GM18951 (cell line): ENCODE measurements at regions not wholly inside any gene's neighbourhood (a gene's known extent, or its start where the extent isn't known, plus 50 kb on each side); places are given as distances from the start of the nearest gene placed in this dataset.

Experiments used
- POLR2A ChIP-seq: IDR thresholded peaks from 4 replicates; pipeline ENCODE4 v1.6.1; 2011; ENCODE audit warnings: mild to moderate bottlenecking; ENCODE audit not compliant: insufficient read length, insufficient read depth; ENCODE audit errors: extremely low read depth
- in situ Hi-C: fragments of 300-500 bp; cut with MboI; formaldehyde crosslinking; loops from one replicate; pipeline ENCODE4 v1.12.0; 2022; ENCODE audit warnings: low sequenced_read_pairs, mixed read lengths, inconsistent platforms; ENCODE audit not compliant: unreplicated experiment

DNA sequence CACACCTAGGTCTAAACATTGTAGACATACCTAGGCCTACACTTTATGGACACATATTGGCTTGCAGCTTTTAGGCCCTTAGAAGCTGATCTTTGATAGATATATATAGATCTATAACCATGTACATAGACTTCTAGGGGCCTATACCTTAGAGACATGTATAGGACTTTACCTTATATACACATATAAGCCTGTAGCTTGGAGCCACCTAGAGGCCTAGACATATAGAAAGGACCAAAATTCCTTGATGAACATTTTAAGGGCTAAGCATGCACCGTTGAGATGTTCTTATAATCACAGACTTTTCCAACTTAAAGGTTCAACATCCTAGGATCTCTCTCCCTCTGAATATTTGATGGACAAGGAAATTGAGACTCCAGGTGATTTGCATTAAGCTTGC lies 371.7 kb upstream of the SASH1 start:
- no peak for TF ChIP-seq POLR2A
- in situ Hi-C loops: loop anchor here (25.0 kb wide), 1 partner anchor 459 kb away; the partner anchor contains the start of gene SAMD5

DNA sequence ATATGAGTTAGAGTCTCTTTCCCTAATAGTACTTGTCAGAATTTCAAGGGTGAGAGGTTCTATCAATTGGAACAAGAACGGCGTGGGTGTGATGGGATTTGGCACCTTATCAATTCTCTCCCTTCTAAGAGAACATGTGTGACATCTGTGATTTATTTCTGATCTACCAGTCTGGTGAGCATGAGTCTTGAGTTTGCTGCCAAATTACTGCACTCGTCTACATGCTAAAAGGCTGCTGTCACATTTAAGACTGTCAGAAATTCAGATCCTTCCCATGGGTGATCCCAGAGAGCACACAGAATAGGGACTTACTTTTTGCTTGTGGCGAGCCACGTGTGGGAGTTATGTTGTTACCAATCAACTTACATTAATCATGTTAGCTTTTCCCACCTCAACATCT lies 370.2 kb upstream of the SASH1 start:
- in situ Hi-C loops: loop anchor here (25.0 kb wide), 1 partner anchor 460 kb away; the partner anchor contains the start of gene SAMD5
- TF ChIP-seq POLR2A: no peak

DNA sequence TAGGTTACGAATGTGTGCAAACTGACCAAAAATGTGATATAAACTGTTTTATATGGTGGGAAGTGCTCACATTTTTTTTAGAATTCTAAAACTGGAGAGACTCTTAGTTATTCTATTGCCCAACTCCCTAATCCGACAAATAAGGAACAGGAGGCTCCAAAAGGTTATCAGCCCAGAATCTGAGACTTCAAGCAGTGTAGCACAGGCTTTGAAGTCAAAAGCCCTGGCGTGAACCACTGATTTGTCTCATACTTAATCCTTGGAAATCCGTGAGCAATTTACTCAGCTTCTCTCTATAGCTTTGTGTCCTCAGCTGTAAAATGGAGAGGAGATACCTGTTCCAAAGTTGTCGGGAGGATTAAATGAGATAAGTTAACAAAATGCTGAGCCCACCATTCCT lies 368.8 kb upstream of the SASH1 start:
- TF ChIP-seq POLR2A: no peak

DNA sequence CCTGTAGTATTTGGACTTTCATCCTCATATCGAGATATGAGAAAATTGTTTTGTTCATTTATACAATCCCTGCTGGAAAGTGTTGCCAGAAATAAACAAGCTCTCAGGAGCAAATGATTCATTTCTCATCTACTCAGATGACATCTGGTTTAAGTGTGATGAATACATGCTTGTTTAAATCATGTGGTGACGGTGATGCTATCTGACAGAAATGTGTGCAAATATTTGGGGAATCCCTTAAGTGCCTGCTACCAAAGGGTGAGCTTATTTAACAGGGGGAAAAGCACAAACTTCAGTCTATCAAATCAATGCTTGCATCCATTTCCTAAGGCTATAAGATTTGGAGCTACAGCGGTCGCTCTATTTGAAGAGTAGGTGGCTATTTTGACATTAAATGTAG lies 368.3 kb upstream of the SASH1 start:
- in situ Hi-C loops: loop anchor here (25.0 kb wide), 1 partner anchor 462 kb away; the partner anchor contains the start of gene SAMD5
- no peak for TF ChIP-seq POLR2A

More for the DNA sequence above, 368.8 kb upstream of the SASH1 start:
- in situ Hi-C loops: loop anchor here (25.0 kb wide), 1 partner anchor 462 kb away; the partner anchor contains the start of gene SAMD5

DNA sequence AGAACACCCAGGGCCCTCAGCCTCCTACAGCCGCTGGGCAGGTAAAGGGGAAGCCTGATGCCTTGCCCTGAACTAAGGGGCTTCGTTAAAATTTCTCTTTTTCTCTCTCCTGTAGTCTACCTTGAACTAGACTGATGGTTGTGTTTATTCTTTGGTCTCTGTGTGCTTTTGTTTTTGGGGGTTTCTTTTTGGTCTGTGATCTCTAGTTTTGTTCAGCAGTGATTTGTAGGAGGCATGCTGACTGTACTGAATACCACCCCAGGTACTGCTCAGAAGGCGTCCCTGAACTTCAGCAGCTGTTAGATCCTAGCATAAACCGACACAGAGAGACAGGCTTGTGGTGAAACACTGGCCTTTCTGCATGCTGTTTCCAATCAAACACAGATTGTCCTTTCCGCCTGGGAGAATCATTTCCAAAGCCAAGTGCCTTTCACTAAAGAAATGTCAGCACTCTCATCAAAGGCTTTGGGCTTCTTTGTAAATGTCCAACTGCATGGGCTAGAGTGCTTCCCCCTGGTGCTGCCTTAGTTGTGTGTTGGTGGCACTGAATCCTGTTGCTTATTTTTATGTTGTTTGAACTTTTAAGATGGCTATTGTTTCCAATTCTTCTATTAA lies 364.7 kb upstream of the SASH1 start:
- no peak for TF ChIP-seq POLR2A
- in situ Hi-C loops: no loop called here

DNA sequence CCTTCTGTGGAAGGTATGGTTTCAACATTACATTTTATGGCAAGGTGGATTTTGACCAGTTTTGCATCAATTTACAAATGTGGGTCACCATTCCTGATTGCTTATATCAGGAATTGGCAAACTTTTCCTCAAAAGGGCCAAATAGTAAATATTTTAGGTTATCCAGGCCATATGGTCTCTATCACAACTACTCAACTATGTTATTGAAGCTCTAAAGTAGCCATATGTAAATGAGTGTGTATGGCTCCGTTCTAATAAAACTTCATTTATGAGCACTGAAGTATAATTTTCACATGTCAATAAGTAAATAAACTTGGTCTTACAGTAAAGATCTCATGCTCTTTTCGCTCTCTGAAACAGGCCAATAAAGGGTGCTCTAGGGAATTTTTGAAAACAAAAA lies 362.7 kb upstream of the SASH1 start:
- no peak for TF ChIP-seq POLR2A
- in situ Hi-C loops: no loop called here

DNA sequence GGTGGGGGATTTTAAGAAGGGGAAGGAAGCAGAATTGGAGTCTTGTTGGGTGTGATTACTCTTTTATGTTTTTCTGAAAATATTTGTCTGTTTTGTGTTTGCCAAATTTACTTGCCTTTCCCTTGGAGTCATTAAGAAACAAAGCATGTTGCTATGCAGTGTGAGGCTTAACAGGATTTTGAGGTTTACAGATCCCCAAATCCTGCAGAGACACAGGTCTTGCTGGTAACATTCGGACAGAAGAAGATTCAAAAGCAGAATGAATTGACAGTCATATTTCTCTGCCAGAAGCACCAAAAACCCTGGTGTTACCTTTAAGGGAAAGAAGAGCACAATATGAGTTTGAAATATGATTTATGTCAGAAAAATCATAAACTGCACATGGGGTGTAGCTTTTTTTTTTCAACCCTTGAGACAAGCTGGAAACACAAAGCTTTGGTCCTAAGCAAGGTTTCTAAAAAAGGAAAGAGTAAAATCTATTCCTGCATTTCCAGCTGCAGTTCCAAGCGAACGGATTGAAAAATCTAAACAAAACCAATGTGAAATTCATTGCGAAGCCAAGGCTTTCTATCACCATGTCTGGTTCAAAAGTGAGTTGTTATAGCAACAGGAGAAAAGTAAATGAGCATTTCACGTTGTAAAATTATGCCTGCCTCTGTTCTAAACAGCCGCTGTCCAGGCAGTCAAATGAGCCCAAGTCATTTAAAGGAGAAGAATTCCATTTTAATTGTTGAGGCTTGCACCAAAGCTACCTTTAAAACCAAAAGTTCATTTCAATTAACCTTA lies 358.9 kb upstream of the SASH1 start:
- TF ChIP-seq POLR2A: no peak
- in situ Hi-C loops: no loop called here

DNA sequence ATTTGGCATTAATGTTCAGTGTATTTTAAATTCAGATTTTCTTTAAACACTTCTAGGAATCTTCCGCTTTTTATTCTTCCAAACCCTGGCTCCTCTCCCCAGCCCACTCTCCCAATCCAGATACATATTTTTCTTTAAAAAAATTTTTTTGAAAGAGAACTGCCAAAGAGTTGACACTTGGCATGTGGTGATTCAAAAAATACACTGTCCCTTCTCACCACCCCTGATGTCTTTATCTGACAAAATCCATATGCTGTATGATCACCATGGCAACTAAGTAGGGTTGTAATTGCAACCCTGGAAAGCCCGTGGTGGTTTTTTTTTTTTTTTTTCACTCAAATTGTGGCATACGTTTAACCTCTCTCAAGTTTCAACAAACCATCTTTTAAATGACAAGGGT lies 355.8 kb upstream of the SASH1 start:
- in situ Hi-C loops: no loop called here
- TF ChIP-seq POLR2A: no peak

DNA sequence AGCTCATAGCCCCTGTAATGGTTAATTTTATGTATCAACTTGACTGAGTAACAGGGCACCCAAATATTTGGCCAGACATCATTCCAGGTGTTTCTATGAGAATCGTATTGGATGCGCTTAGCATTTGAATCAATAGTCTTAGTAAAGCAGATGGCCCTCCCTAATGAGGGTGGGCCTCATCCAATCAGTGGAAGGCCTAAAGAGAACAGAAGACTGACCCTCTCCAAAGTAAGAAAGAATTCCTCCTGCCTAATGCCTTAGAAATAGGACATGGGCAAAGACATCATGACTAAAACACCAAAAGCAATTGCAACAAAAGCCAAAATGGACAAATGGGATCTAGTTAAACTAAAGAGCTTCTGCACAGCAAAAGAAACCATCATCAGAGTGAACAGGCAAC lies 352.5 kb upstream of the SASH1 start:
- in situ Hi-C loops: no loop called here
- TF ChIP-seq POLR2A: no peak

DNA sequence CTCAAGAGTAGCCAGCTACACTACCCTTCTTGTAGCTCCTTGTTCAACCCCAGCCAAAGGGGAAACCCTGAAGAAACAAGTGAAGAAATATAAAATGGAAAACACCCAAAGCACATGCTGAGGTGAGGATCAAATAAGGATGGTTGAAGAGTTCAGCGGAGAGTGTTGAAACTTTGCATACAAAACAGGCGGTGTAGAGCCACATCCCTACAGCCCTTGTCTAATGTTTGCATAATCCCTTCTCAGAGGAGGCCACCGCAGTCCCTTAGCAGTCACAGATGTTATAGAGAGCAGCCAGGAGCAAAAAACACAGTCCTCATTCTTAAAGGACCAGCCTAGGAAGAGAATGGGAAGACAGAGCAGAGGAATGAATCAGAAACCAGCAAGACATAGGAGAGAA lies 350.7 kb upstream of the SASH1 start:
- in situ Hi-C loops: no loop called here

DNA sequence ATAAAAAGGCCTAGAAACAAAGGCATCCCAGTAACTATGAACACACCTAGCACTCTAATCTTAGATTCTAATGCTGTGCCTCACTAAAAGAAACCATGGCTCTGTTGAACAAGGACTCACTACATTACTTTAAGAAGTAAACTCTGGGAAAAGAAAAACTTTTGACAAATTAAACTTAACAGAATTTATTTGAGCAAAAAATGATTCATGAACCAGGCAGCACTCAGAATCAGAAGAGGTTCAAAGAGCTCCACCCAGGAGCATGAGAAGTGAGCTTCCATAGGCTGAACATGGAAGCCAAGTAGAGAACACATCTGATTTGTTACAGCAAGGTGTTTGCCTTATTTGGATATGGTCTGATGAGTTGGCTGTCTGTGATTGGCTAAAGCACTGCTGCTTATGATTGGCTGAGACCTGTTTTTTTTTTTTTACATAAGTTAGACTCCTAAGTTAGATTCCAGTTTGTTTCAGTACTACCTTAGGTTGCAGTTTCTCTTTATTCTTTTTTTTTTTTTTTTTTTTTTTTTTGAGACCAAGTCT lies 343.6 kb upstream of the SASH1 start:
- TF ChIP-seq POLR2A: no peak
- in situ Hi-C loops: no loop called here

More for the DNA sequence above, 350.7 kb upstream of the SASH1 start:
- TF ChIP-seq POLR2A: no peak

DNA sequence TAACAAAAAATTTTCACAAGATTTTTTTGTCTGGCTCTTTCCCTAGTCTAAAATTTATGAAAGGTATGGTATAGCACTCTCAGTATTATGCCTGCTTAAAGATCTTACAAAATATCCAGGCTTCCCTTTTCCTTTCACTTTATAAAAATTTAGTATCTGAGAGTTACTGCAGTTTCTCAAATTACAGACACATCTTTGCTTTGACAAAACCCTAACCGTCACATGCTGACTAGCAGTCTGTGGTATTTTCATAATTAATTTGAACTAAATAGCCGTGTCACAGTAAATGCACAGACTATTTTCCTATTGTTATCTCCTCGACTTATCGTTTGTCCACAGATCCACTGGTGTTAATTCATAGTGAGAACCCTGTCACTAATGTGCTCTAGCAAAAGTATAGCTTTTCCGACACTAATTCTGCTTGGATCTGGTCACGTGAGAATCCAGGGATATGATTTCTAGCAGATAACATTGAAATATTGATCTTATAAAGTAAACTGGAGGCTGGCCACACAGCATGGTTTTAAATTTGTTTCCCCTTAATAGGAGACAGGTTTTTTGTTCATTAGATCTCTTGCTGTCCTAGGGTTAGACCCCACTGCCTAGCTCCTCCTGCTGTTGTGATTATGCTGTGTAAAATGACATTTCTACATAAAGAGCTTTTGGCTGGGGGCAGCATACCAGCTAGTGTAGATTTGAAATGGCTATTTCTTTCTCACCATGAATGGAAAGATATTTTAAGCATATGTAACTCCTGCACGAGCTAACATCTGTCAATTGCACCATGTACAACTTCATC lies 340.6 kb upstream of the SASH1 start:
- no peak for TF ChIP-seq POLR2A
- in situ Hi-C loops: no loop called here

DNA sequence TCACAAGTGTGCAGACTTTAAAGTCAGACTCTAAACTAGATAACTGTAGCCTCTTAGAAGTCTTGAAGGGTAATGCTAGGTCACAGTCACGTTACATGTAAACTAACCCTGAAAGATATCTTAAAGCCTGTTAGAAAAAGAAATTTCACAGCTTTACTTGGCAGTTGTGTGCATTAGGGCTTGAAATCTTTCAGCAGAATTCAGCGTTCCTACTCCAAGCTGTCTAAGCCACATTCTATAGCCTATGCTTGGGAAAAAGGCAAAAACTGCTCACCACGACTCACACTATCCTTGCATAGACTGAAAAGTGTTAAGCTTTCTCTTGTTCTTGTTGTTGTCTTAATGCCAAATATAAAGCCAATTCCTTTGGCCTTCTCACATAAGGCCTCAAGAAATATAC lies 338.0 kb upstream of the SASH1 start:
- in situ Hi-C loops: no loop called here
- no peak for TF ChIP-seq POLR2A
